Stimulated activated CD4-positive, alpha-beta T cell treated with anti-CD3 and anti-CD28 coated beads, Interleukin-1b, Interleukin-23, amount 100 ng/mL, for 24 hours (primary cell): ENCODE measurements at regions not wholly inside any gene's neighbourhood (a gene's known extent, or its start where the extent isn't known, plus 50 kb on each side); places are given as distances from the start of the nearest gene placed in this dataset.

Source experiments
- DNase-seq, 4 experiments: peaks; one replicate each; pipeline ENCODE4 v3.0.0-alpha.2; 2020; ENCODE audit warnings: low read depth in 4 of 4, low spot score in 1 of 4

DNA sequence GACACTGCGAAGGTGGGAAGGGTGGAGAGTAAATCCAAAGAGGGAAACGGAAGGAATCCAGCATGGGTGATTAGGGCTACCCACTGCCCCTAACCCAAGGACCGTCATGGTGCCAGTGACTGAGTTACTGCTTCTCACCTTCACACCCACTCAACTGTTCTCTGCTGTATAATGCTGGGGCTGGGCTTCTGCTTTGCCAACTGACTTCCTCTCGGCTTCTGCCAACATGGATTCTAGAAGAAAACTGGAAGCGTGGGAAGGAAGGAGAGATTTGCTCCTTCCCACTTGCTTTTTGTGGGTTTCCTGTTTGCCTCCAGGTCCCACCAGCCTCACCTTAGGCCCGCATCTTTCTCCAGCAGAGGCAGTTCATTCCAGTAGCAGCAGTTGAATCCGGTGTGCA lies 153.5 kb upstream of the RAI14 start:
- DNase-seq, result no peak

- DNase-seq, result no peak
Measured at GRCh38 chr5:34503379-34504253, 152.5 kb upstream of the RAI14 start.

DNA sequence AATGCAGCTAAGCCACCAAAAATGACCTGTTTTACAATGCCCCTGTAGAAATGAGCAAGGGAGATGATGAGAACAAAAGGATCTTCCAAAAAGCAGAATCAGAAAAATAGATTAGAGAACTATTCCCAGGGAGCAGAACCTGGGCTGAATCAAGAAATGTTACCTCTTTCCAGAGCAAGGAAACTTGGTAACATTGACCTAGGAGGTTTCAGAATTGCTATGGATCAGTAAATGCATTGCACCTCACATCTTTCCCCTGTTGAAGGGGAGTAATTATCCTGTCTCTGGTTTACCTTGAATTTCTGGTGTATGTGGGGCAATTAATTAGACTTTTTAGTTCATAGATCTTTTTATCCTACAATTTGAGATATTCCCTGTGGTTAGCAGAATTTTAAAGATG lies 151.2 kb upstream of the RAI14 start:
- DNase-seq, result no peak

- DNase-seq, result no peak
Measured at GRCh38 chr5:34505731-34506130, 150.4 kb upstream of the RAI14 start.

- DNase-seq, result no peak
Measured at GRCh38 chr5:34507933-34508332, 148.2 kb upstream of the RAI14 start.

DNA sequence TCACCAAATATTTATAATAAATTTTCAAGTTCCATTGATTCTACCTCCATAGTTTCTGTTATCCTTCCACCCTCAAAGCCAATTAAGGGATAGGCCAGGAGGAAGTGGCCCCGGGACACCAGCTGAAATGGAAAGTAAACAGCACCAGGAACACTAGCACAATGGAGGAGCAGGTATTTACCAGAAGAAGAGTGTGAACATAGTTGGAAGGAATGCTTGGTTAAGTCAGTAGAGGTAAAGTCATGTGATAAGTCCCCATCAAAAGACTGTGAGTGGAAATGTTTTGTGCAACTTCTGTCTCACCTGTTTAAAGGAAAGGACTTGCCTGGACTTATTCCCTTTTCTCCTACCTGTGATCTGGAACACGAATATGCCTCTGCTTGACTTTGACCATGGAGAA lies 146.7 kb upstream of the RAI14 start:
- no peak for DNase-seq

DNA sequence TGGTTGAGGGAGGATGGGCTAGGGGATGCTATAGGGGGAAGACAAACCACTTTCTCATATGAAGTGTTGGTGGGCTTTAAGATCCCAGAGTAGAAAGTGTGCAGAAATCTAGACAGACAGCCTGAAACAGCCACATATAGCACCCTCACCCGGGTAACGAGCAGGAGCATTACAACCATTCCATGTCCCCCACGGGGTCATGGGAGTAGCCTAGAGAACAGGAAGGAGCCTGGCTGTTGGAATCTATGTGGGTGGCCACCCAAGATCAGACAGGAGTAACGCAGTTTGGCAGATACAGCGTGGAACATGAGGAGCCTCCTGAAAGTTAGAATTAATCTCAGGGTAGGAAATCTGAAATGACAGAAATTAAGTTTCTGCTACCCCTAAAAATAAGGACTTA lies 146.1 kb upstream of the RAI14 start:
- DNase-seq, result no peak

GRCh38 chr5:34511063-34511462 lies 145.1 kb upstream of the RAI14 start:
- DNase-seq, result no peak

DNA sequence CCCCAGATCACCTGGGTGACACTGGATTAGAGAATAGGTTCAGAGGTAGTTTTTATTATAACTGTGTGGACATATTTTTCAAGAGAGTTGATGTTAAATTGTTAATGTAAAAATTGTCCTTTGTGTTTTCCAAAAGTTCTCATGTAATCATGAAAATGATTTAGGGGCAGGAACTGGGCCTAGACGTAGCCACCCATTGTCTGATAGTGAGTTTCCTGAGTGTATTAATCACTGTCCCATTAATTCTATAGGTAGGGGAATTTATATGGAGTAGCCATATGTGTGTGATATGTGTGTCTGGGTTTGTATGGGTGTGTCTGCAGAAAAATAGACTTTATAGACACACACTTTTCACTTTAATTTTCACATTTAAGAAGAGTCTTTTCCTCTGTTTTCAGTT lies 144.6 kb upstream of the RAI14 start:
- no peak for DNase-seq

DNA sequence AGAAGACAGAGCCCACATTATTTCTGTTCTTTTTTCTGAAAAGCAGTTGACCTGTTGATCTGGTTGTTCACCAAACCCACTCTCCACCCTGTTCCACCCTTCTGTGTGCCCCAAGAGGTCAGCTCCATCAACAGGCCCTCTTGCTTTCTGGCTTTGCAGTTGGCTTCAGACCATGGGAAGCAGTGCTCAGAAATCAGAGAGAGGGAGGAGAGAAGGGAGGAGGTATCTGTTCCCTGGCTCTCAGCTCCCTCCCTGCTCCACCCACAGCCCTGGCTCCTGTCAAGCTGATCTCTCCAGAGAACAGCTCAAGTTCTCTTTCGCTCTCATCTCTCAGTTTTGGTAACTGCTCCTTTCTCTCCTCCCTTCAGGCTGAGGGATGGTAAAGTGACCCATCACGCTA lies 144.2 kb upstream of the RAI14 start:
- no peak for DNase-seq

- DNase-seq, result no peak
Measured at GRCh38 chr5:34516166-34516565, 140.0 kb upstream of the RAI14 start.

GRCh38 chr5:34516686-34517085 lies 139.4 kb upstream of the RAI14 start:
- no peak for DNase-seq

DNA sequence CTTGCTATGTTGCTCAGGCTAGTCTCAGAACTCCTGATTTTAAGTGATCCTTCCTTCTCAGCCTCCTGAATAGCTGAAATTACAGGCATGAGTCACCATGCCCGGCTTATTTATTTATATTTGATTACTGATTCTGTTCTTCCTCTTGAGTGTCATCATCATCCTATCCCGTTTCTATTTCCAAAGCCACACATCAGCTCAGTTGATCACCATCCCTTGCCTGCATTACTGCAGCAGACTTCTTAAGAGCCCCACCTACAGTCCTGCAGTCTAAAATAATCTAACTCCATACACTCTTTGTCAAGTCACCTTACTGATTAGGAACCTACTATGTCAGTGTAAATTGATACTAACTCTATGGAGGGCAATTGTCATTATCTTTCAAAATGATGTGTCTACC lies 138.9 kb upstream of the RAI14 start:
- no peak for DNase-seq

DNA sequence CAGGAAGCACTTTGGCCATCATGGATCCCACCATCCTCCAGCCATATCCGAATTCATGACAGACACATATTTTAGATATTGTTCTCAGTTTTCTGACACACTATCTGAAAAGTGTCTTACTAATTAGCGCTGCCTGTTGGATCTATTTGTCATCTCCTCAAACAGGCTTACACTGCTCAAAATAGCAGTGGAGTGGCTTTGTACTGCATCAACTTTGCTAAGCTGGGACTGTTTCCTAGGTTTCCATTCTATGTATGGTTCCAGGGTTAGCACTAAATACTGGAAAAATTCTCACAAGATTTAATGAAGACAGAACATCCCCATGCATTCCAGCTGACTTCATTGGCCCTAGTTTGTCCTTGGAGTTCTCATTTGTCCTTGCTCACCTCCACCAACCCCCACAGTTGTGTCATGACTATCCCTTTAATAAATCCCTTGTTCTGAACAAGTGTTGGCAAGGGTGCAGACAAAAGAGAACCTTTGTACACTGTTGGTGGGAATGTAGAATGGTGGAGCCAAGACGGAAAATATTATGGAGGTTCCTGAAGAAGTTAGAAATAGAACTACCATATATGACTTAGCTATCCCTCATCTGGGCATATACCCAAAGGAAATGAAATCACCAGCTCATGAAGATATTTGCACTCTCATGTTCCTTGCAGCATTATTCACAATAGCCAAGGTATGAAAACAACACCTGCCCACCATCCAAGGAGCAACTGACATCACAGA lies 136.5 kb upstream of the RAI14 start:
- DNase-seq, result no peak

DNA sequence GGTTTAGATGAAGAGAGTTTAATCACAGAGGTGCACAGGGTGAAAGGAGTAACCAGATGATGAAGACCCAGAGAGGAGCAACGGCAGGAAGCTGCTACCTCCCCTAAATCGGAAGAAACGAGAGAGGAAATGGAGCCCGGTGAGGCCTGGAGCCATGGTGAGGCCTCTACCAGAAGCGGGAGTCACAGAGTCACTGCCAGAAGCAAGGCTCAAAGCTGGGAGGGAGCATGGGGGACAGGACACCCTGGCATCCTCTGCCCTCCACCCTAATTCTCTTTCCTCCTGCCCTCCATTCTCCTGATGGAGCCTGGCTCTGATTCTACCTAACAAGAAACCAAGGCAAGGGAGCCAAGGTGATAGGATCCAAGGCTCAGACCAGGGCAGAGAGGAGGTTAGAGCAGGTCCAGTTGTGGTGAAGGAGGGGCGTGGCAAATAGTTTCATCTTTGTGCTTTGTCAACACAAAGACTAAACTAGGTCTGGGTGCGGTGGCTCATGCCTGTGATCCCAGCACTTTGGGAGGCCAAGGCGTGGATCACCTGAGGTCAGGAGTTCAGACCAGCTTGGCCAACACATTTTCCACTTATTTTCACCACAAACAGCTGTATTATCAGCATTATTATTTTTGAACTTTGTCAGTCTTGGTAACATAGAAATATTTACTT lies 134.4 kb upstream of the RAI14 start:
- no peak for DNase-seq

DNA sequence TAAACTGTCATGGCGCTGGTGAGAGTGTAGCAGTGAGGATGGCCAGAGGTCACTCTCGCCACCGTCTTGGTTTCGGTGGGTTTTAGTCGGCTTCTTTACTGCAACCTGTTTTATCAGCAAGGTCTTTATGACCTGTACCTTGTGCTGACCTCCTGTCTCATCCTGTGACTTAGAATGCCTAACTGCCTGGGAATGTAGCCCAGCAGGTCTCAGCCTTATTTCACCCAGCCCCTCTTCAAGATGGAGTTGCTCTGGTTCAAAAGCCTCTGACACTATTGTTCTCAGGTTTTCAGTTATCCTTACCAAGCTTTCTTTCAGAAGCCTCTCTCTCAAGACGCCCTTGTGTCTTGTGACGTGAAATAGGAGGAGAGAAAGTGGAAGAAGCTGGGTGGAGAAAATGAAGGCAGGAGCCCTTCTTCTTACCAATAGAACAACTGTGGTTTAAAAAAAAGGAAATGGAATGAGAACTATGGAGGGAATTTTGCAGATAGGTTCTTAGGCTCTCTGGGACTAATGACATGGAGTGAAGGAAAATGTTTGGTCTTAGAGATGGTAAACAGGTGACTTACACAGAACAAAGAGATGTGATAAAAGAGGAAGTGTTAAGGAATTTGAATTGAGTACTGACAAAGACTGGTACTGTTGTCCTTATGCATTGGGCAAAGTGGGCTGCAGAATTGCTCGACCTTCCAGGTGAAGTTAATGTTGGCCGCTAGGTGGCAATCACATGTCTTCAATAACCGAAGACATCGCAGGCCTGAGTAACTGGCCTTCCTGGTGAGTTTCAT lies 133.3 kb upstream of the RAI14 start:
- peak; percentile 13 to 30 (median 16) for DNase-seq

GRCh38 chr5:34523387-34523726 lies 132.8 kb upstream of the RAI14 start:
- no peak for DNase-seq

DNA sequence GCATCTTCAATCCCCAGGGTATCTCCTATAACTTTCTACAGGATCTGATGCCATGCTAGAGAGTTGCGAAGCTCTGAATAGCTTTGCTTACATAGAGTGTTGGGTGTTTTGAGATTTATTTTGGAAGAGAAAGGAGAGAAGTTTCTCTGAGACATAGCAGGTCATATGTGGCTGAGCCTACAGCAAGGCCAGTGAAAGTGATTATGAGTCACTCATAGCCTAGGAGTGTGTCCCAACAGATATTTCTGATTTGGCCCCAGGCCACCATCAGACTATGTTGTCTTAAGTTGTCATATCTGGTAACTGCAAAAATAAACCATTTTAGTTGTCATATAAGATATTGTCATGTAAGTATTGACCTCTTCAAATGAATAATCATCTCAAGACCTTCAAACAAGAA lies 132.0 kb upstream of the RAI14 start:
- no peak for DNase-seq

DNA sequence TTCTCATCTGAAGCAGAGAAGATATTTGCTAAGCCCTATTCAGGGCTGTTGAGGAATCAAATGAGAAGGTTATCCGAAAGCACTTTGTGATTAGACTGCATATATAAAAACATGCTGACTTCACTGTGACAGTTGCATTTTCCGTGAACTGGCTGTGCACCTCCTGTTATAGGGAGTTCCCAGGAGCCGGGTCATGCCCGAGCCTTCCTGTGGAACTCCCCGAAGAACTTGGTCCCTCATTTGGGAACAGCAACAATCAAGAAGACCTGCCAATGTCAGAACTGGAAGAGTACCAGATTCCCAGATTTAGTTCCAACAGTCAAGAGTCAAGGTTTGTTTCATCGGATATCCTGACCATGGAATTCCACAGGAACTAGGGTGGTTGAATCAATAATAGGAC lies 130.4 kb upstream of the RAI14 start:
- no peak for DNase-seq

GRCh38 chr5:34526682-34527305 lies 129.3 kb upstream of the RAI14 start:
- no peak for DNase-seq
